ENCODE measurements at regions not wholly inside any gene's neighbourhood (a gene's known extent, or its start where the extent isn't known, plus 50 kb on each side); places are given as distances from the start of the nearest gene placed in this dataset.

GRCh38 chr1:232533328-232533727 lies 96.6 kb downstream of the SIPA1L2 start:
- no peak overlapping the region for H3K4me3 ChIP-seq (ENCODE audit: low read length)
- DNase-seq (ENCODE audit: low read depth), result no peak
- TF ChIP-seq CTCF (conservative IDR thresholded peaks at IDR 0.05; ENCODE audit: low read depth, low read length), result no peak

GRCh38 chr1:232532901-232533300 lies 97.0 kb downstream of the SIPA1L2 start:
- no peak overlapping the region for H3K4me3 ChIP-seq (ENCODE audit: low read length)
- TF ChIP-seq CTCF (conservative IDR thresholded peaks at IDR 0.05; ENCODE audit: low read depth, low read length), result no peak
- no peak for DNase-seq (ENCODE audit: low read depth)

- no peak for DNase-seq (ENCODE audit: low read depth)
- H3K4me3 ChIP-seq (ENCODE audit: low read length), result no peak overlapping the region
- TF ChIP-seq CTCF (conservative IDR thresholded peaks at IDR 0.05; ENCODE audit: low read depth, low read length), result no peak
Observed at GRCh38 chr1:232531291-232531690, 98.6 kb downstream of the SIPA1L2 start.

- TF ChIP-seq CTCF (conservative IDR thresholded peaks at IDR 0.05; ENCODE audit: low read depth, low read length), result no peak
- DNase-seq (ENCODE audit: low read depth), result no peak
- H3K4me3 ChIP-seq (ENCODE audit: low read length), result no peak overlapping the region
Observed at GRCh38 chr1:232529747-232530146, 100.2 kb downstream of the SIPA1L2 start.

GRCh38 chr1:232528472-232529089 lies 101.4 kb downstream of the SIPA1L2 start:
- no peak for TF ChIP-seq CTCF (conservative IDR thresholded peaks at IDR 0.05; ENCODE audit: low read depth, low read length)
- no peak for DNase-seq (ENCODE audit: low read depth)
- H3K4me3 ChIP-seq (ENCODE audit: low read length), result no peak overlapping the region

GRCh38 chr1:232524056-232524455 lies 105.9 kb downstream of the SIPA1L2 start:
- no peak for DNase-seq (ENCODE audit: low read depth)

More at GRCh38 chr1:232524056-232524455, 105.9 kb downstream of the SIPA1L2 start:
- no peak for TF ChIP-seq CTCF (conservative IDR thresholded peaks at IDR 0.05; ENCODE audit: low read depth, low read length)
- no peak overlapping the region for H3K4me3 ChIP-seq (ENCODE audit: low read length)

Data from retinal pigment epithelial cell (primary cell).